ENCODE measurements at regions not wholly inside any gene's neighbourhood (a gene's known extent, or its start where the extent isn't known, plus 50 kb on each side); places are given as distances from the start of the nearest gene placed in this dataset.

GRCh38 chr5:179409806-179410205 lies 64.5 kb upstream of the ADAMTS2 start:
- no peak for DNase-seq
- H3K4me3 ChIP-seq = no peak overlapping the region
- TF ChIP-seq POLR2A (IDR thresholded peaks at IDR 0.05) = no peak
- TF ChIP-seq CTCF (IDR thresholded peaks at IDR 0.05) = no peak
- no peaks in the 10 kb centered on the region for H3K9me3 ChIP-seq
- no peaks in the 10 kb centered on the region for H3K27me3 ChIP-seq
- peaks cover 14% of the 10 kb centered on the region for H3K4me1 ChIP-seq
- H3K36me3 ChIP-seq (ENCODE audit: low read depth, missing control alignments) = no peaks in the 10 kb centered on the region
- intact Hi-C loops (cut with DNase I; ENCODE audit: low total_unique reads) = no loop called here
- no peak overlapping the region for H3K27ac ChIP-seq
- WGBS, 2 donors = 89 to 95% methylated on average over 7 of the region's 7 CpGs

- Histone ChIP-seq H3K27ac (no peak overlapping the region), H3K4me3 (no peak overlapping the region), H3K4me1 (peaks cover 14% of the 10 kb centered on the region), H3K36me3 (ENCODE audit: low read depth, missing control alignments) (no peaks in the 10 kb centered on the region), H3K9me3 (no peaks in the 10 kb centered on the region), H3K27me3 (no peaks in the 10 kb centered on the region)
- no peak for DNase-seq
- intact Hi-C loops (cut with DNase I; ENCODE audit: low total_unique reads) = no loop called here
- TF ChIP-seq CTCF (IDR thresholded peaks at IDR 0.05) (no peak), POLR2A (IDR thresholded peaks at IDR 0.05) (no peak)
- 78 to 90% methylated on average over 19 of the region's 19 CpGs for WGBS, 2 donors
Measured at GRCh38 chr5:179408611-179409010, 63.4 kb upstream of the ADAMTS2 start.

GRCh38 chr5:179407191-179408175 lies 62.2 kb upstream of the ADAMTS2 start:
- intact Hi-C loops (cut with DNase I; ENCODE audit: low total_unique reads) = no loop called here
- Histone ChIP-seq H3K9me3 (no peaks in the 10 kb centered on the region), H3K36me3 (ENCODE audit: low read depth, missing control alignments) (no peaks in the 10 kb centered on the region), H3K27me3 (no peaks in the 10 kb centered on the region), H3K4me3 (no peak overlapping the region), H3K27ac (no peak overlapping the region), H3K4me1 (peaks cover 14% of the 10 kb centered on the region)
- TF ChIP-seq POLR2A (IDR thresholded peaks at IDR 0.05) (no peak), CTCF (IDR thresholded peaks at IDR 0.05) (no peak)
- no peak for DNase-seq
- 81% methylated on average over 9 to 16 of the region's 16 CpGs for WGBS, 2 donors

- TF ChIP-seq POLR2A (IDR thresholded peaks at IDR 0.05) (no peak), CTCF (IDR thresholded peaks at IDR 0.05) (no peak)
- Histone ChIP-seq H3K36me3 (ENCODE audit: low read depth, missing control alignments) (no peaks in the 10 kb centered on the region), H3K4me3 (no peak overlapping the region), H3K4me1 (peaks cover 14% of the 10 kb centered on the region), H3K27ac (no peak overlapping the region), H3K27me3 (no peaks in the 10 kb centered on the region), H3K9me3 (no peaks in the 10 kb centered on the region)
- peak; percentile 49 for DNase-seq
- WGBS, 2 donors = 57 to 58% methylated on average over 12 to 18 of the region's 18 CpGs
- intact Hi-C loops (cut with DNase I; ENCODE audit: low total_unique reads) = no loop called here
Measured at GRCh38 chr5:179406031-179406961, 61.0 kb upstream of the ADAMTS2 start.
